Left lung (tissue), 4 donors: ENCODE measurements at regions not wholly inside any gene's neighbourhood (a gene's known extent, or its start where the extent isn't known, plus 50 kb on each side); places are given as distances from the start of the nearest gene placed in this dataset.

Experiments
- ATAC-seq: fragments of 200-7000 bp; cut with Tn5 transposase; one replicate; pipeline ENCODE4 v1.9.1; 2020; ENCODE audit warnings: moderate library complexity
- DNase-seq, 4 donors: peaks; one replicate each; pipeline ENCODE4 v3.0.0-alpha.2; 2013 to 2020
- H3K27ac ChIP-seq, 2 donors: fragments of 200-600 bp; sonication (generic) in 1 of 2; one replicate each; pipeline versions ENCODE4 v1.5.0 to v1.8.0; 2020 to 2021
- H3K27me3 ChIP-seq, 2 donors: fragments of 200-600 bp; sonication (generic) in 1 of 2; one replicate each; pipeline versions ENCODE4 v1.5.0 to v1.8.0; 2020 to 2021
- H3K36me3 ChIP-seq, 2 donors: fragments of 200-600 bp; sonication (generic) in 1 of 2; one replicate each; pipeline versions ENCODE4 v1.5.0 to v1.8.0; 2020 to 2021
- H3K4me1 ChIP-seq, 2 donors: fragments of 200-600 bp; one replicate each; pipeline ENCODE4 v1.8.0; 2021
- H3K4me3 ChIP-seq, 2 donors: fragments of 200-600 bp; sonication (generic) in 1 of 2; one replicate each; pipeline versions ENCODE4 v1.5.0 to v1.8.0; 2020 to 2021; ENCODE audit warnings: mild to moderate bottlenecking in 1 of 2
- H3K9me3 ChIP-seq, 2 donors: fragments of 200-600 bp; sonication (generic) in 1 of 2; one replicate each; pipeline versions ENCODE4 v1.5.0 to v1.8.0; 2020 to 2021
- intact Hi-C, 2 donors: fragments of 100-400 bp; cut with DNase I; formaldehyde crosslinking; loops; one replicate each; pipeline versions ENCODE4 v1.11.2 to v1.14.2; 2022
- TF ChIP-seq, protein P1 (sequence below), 2 donors: fragments of 200-600 bp; sonication (generic) in 1 of 2; IDR thresholded peaks; one replicate each; pipeline versions ENCODE4 v1.5.0 to v1.8.0; 2021; ENCODE audit warnings: antibody characterized with exemption in 2 of 2
- donor health status: DM: no; HTN: yes; CAD: no.
- donor health status: DM: no; HTN: no; CAD: no.

DNA sequence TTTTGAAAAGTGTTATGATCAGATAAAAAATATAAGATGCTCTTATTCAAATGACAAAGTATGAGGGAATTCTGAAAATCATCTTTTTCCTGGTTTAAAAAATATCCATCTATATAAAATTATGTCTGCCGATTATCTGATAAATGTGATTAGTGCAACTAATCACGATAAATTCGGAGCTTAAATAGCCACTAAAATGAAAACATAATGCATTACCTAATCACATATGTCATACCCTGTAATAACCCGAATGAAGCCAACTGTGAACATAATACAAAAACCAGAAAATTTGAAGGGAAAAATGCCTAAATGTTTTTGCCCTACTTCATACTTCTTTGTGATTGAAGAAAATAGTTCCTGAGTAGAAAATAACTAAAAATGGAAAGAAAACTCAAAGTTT lies 808.4 kb upstream of the LUZP2 start:
- Histone ChIP-seq H3K4me1 (no peaks in the 10 kb centered on the region), H3K9me3 (no peaks in the 10 kb centered on the region), H3K27me3 (no peaks in the 10 kb centered on the region), H3K27ac (no peak overlapping the region), H3K36me3 (no peaks in the 10 kb centered on the region), H3K4me3 (no peak overlapping the region)
- TF ChIP-seq, protein P1, sequence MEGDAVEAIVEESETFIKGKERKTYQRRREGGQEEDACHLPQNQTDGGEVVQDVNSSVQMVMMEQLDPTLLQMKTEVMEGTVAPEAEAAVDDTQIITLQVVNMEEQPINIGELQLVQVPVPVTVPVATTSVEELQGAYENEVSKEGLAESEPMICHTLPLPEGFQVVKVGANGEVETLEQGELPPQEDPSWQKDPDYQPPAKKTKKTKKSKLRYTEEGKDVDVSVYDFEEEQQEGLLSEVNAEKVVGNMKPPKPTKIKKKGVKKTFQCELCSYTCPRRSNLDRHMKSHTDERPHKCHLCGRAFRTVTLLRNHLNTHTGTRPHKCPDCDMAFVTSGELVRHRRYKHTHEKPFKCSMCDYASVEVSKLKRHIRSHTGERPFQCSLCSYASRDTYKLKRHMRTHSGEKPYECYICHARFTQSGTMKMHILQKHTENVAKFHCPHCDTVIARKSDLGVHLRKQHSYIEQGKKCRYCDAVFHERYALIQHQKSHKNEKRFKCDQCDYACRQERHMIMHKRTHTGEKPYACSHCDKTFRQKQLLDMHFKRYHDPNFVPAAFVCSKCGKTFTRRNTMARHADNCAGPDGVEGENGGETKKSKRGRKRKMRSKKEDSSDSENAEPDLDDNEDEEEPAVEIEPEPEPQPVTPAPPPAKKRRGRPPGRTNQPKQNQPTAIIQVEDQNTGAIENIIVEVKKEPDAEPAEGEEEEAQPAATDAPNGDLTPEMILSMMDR (IDR thresholded peaks at IDR 0.05), result no peak
- intact Hi-C loops, result no loop called here
- DNase-seq, result no peak
- no peak for ATAC-seq

DNA sequence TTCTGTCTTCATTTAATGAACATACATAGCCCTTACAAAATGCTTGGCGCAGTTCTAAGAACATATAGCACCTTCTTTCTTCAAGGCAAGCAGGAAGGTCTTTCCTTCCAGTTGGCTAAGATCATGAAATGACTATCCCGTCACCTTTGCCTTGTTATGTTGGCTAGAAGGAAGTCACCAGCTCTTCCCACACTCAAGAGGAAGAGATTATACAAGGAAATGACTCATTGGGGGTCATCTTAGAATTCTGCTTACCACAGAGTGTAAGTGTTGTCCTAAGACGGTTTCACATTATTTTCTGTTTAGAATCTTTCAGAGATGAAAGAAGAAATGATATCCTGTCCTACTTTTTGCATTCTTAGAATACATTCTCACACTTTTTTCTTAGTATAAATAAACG lies 808.0 kb upstream of the LUZP2 start:
- intact Hi-C loops, result no loop called here
- no peak overlapping the region for H3K27ac ChIP-seq
- H3K4me1 ChIP-seq, result no peaks in the 10 kb centered on the region
- H3K9me3 ChIP-seq, result no peaks in the 10 kb centered on the region
- no peaks in the 10 kb centered on the region for H3K36me3 ChIP-seq
- TF ChIP-seq, protein P1 (IDR thresholded peaks at IDR 0.05), result no peak
- no peak for DNase-seq
- no peak for ATAC-seq
- no peaks in the 10 kb centered on the region for H3K27me3 ChIP-seq
- H3K4me3 ChIP-seq, result no peak overlapping the region

DNA sequence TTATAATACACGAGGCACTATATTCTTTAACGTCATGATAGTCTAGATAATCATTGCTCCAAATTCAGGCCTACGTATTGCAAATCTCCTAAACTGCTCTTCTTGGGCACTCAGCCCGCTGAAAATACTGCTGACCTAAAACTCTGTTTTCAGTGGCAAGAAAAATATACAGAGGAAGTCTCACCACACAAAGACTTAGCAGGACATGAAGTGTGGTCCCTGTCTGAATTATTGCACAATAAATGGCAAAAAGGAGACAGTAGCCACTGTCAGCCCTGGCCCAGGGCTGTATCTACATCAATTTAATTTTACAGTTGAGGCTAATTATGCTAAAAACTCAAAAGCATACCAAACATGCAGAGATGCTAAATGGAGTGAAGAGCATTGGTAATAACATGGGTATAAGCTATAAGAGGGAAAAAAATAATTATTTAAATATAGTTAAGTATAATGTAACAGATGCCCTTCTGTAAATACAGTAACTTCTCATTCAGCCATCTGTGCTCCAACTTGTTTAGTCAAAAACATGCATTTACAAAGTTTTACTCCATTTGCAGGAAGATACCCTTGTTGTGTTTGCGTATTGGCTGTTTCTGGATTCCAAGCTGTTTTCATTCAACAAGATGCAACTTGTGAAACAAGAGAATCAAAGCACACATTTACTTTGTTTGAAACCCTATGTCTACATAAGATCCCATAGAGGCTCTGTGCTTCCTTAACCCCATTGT lies 800.0 kb upstream of the LUZP2 start:
- DNase-seq (peak in 1 of 4 donors; percentile 5), ATAC-seq (no peak)
- Histone ChIP-seq H3K27ac (no peak overlapping the region), H3K9me3 (no peaks in the 10 kb centered on the region), H3K36me3 (no peaks in the 10 kb centered on the region), H3K4me3 (no peak overlapping the region), H3K27me3 (no peaks in the 10 kb centered on the region), H3K4me1 (no peaks in the 10 kb centered on the region)
- intact Hi-C loops, result no loop called here
- TF ChIP-seq, protein P1 (IDR thresholded peaks at IDR 0.05), result no peak

DNA sequence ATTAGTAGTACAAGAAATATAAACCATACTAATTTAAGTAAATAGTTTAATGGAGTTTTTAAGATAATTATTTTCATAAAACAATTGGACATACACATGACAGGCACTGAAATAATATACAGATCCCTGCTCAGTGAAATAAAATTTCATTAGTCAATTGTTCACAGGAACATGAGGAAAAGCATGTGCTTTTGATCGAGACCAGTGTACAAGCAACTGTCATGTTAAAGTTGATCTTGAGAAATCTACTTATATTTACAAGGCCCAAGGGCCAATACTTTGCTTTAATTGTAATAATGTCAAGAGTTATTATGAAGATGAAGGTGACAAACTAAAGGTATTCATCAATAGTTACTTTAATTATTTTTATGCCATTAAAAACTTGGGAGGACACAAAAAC lies 792.7 kb upstream of the LUZP2 start:
- no peak overlapping the region for H3K27ac ChIP-seq
- intact Hi-C loops, result no loop called here
- no peaks in the 10 kb centered on the region for H3K9me3 ChIP-seq
- ATAC-seq (no peak), DNase-seq (no peak)
- no peaks in the 10 kb centered on the region for H3K36me3 ChIP-seq
- TF ChIP-seq, protein P1 (IDR thresholded peaks at IDR 0.05), result no peak
- no peaks in the 10 kb centered on the region for H3K4me1 ChIP-seq
- H3K27me3 ChIP-seq, result no peaks in the 10 kb centered on the region
- no peak overlapping the region for H3K4me3 ChIP-seq

DNA sequence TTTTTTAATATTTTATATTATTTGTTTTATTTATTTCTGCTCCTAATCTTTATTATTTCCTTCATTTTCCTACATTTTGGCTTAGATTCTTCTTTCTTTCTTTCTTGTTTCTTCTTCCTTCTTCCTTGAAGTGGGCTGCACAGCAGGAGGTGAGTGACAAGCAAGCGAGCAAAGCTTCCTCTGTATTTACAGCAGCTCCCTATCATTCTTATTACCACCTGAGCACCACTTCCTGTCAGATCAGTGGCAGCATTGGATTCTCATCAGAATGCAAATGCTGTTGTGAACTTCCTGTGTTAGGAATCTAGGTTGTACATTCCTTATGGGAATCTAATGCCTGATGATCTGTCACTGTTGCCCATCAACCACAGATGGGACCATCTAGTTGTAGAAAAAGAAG lies 784.9 kb upstream of the LUZP2 start:
- H3K9me3 ChIP-seq, result peaks cover 0 to 9% of the 10 kb centered on the region in 2 donors
- intact Hi-C loops, result no loop called here
- H3K4me3 ChIP-seq, result no peak overlapping the region
- no peak for ATAC-seq
- no peaks in the 10 kb centered on the region for H3K27me3 ChIP-seq
- no peaks in the 10 kb centered on the region for H3K36me3 ChIP-seq
- H3K4me1 ChIP-seq, result no peaks in the 10 kb centered on the region
- TF ChIP-seq, protein P1 (IDR thresholded peaks at IDR 0.05), result no peak
- no peak for DNase-seq
- H3K27ac ChIP-seq, result no peak overlapping the region
